ENCODE measurements at regions not wholly inside any gene's neighbourhood (a gene's known extent, or its start where the extent isn't known, plus 50 kb on each side); places are given as distances from the start of the nearest gene placed in this dataset.

DNA sequence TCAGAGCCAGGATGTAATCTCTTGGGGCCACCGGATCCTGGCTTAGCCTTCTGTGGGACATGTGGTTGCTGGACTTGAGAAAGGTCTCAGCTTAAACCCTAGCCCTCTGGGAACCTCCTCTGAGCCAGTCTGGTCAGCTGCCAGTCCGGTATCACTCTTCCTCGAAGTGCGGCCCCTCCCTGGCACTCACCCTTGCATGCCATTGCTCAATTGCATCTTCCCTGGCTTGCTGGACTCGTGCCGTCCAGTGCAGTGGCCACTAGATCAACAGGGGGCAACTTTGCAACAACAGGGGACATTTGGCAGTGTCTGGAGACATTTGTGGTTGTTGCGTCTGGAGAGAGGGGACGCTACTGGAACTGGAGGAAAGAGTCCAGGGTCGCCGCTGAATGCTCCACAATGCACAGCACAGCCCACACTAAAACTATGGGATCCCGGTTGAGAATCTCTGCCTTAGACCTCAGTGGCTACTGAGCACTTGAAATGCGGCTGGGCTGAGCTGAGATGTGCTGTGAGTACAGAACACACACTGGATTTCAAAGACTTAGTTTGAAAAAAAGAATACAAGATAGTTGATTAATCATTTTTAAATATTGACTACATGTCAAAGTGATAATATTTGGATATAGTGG lies 152.1 kb downstream of the TFAP2C start:
- TF ChIP-seq, protein P1, sequence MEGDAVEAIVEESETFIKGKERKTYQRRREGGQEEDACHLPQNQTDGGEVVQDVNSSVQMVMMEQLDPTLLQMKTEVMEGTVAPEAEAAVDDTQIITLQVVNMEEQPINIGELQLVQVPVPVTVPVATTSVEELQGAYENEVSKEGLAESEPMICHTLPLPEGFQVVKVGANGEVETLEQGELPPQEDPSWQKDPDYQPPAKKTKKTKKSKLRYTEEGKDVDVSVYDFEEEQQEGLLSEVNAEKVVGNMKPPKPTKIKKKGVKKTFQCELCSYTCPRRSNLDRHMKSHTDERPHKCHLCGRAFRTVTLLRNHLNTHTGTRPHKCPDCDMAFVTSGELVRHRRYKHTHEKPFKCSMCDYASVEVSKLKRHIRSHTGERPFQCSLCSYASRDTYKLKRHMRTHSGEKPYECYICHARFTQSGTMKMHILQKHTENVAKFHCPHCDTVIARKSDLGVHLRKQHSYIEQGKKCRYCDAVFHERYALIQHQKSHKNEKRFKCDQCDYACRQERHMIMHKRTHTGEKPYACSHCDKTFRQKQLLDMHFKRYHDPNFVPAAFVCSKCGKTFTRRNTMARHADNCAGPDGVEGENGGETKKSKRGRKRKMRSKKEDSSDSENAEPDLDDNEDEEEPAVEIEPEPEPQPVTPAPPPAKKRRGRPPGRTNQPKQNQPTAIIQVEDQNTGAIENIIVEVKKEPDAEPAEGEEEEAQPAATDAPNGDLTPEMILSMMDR (IDR thresholded peaks at IDR 0.05; ENCODE audit: poor library complexity, severe bottlenecking), result no peak
- no peak for TF ChIP-seq POLR2AphosphoS5 (IDR thresholded peaks at IDR 0.05)
- no peak for TF ChIP-seq RAD21 (conservative IDR thresholded peaks at IDR 0.05)
- no peak for TF ChIP-seq SMC3 (conservative IDR thresholded peaks at IDR 0.05; ENCODE audit: poor library complexity)
